ENCODE measurements at regions not wholly inside any gene's neighbourhood (a gene's known extent, or its start where the extent isn't known, plus 50 kb on each side); places are given as distances from the start of the nearest gene placed in this dataset.
"Not testable (repeated sequence)": the region's sequence is repeated elsewhere in the genome, so short reads cannot be mapped to it uniquely, and the experiment has no call there.

DNA sequence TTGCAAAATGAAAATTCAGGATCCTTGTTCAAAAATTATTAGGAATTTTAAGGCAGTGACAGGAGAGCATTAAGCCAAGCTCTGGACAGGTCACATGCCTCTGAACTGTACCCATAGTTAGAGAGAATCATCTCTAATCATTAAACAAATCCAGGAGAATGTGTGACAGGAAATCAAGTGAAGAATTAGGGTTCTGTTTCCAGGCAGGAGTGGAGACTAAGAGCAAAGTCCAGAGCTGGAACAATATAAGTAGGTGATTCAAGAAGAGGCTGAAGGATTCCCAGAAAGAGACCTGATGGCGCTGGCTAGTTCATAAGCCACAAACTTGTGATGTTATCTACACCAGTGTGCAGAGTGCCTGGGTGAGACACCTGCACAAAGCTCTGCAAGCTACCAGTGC is 104.6 kb upstream of the PRKG2 start:
- no peak for DNase-seq (ENCODE audit: extremely low read depth in 1 of 2, low read depth in 1 of 2)

DNA sequence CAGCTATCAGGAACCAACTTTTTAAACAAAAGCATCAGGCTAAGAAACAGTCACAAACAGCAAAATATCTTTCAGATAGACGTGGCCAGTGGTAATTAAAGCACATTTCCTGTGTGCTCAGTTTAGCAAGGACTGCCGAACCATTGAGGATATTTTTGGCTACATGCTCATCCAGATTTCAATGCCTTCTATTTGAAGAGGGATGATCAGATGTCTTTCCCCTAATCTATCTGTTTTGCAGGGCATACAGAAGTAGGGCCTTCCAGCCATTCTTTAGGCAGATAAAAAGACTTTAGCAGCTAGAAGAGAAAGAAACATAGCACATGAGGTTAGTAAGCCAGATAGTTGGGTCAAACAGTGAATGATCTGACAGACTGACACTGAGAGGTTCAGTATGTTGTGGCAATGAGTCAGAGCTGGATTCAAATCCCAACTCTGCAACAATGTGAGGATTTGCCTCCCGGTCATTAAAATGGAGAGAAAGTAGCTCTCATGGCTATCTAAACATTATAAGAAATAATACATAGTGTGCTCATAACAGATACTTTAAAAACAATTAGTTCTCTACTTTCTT is 100.0 kb upstream of the PRKG2 start:
- no peak for DNase-seq (ENCODE audit: extremely low read depth in 1 of 2, low read depth in 1 of 2)

DNA sequence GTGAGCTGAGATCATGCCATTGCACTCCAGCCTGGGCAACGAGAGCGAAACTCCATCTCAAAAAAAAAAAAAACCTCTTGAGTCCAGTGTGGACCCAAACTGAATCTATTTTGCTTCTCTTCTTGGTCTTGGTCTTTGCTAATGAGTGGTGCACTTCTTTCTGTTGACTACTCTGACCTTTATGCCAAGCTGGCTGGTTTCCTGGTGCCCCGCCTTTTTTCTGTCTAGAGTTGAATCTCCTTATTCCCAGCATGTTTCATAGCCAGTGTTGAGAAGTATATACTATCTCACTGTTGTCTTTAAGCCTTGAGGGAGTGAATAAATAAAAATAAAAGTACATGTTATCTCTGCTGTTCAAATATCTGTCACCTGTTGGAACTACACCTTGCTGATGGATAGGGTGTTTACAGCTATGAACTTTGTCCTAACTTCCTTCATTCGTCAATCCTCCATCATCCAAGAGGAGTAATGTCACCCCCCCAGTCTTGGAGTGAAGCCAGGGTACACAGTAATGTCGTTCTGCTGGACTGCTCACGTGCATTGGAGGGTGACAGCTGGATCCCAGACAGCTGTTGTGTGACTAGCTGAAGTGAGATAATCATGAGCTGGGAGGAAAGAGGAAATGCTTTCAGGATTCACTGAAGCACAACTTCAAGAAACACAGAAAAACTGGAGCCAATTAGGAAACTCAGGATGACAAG is 99.3 kb upstream of the PRKG2 start:
- DNase-seq (ENCODE audit: extremely low read depth in 1 of 2, low read depth in 1 of 2): no peak

DNA sequence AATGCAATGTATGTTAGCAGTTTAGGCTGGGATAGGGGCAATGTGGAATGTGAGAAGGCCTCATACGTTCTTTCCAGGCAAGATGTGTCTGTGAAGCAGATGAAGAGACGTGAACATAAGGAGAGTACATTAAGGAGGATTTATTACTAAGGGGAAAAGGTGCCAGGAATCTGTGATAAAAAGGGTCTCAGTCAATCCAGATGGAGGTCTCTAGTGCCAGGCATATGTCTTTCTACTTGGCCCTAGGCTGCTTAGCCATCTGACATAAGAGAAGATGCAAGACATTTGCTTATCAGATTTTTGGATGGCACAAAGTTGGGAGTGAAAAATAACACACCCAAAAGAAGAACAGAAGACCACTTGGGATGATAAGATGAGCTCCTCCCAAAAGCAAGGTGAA is 93.0 kb upstream of the PRKG2 start:
- no peak for DNase-seq (ENCODE audit: extremely low read depth in 1 of 2, low read depth in 1 of 2)

DNA sequence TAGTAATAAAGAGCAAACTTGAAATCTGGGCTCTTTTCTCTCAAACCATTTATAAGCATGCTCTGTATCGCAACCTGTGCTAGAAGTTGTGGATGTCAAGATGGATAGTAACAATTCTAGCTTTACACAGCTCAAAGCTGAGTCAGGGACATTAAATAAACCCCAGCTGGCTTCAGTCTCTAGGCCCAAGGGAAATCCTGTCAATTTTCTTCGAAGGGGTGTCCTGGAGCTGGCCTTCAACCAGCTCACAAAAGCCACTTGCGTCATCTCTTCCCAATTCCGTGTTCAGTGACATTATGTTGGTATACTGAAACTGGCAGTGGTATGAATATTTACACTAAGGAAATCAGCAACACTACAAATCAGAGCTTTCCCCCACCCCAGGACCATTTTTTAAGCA is 89.8 kb upstream of the PRKG2 start:
- no peak for DNase-seq (ENCODE audit: extremely low read depth in 1 of 2, low read depth in 1 of 2)

DNA sequence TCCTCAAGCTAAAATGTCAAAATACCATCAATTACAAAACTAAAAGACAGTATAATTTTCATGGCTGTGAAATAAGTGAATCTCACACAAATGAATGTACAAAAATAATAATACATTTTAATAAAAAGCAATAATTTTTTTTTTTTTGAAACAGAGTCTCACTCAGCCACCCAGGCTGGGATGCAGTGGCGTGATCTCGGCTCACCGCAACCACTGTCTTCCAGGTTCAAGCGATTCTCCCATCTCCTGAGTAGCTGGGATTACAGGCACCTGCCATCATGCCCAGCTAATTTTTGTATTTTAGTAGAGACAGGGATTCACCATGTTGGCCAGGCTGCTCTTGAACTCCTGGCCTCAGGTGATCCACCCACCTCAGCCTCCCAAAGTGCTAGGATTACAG is 85.3 kb upstream of the PRKG2 start:
- not testable (repeated sequence) for DNase-seq (ENCODE audit: extremely low read depth in 1 of 2, low read depth in 1 of 2)

DNA sequence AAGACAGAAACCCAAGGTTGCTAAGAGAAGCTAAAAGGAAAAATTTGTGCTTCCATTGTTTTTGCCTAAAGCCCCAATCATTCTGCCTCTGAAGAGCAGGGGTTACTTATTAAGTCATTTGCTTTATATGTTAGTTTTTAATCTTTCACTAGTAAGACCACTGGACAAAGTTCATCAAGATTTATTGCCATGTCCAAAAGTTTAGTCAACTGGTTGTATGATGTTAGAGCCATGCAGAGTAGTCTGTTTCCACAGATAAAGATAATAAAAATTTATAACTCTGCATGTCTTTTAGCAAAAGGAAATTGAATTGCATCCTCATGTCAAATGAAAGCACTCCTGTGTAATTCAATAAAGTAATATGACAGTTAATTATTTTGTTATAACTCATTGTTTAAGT is 75.8 kb upstream of the PRKG2 start:
- DNase-seq (ENCODE audit: extremely low read depth in 1 of 2, low read depth in 1 of 2): no peak

DNA sequence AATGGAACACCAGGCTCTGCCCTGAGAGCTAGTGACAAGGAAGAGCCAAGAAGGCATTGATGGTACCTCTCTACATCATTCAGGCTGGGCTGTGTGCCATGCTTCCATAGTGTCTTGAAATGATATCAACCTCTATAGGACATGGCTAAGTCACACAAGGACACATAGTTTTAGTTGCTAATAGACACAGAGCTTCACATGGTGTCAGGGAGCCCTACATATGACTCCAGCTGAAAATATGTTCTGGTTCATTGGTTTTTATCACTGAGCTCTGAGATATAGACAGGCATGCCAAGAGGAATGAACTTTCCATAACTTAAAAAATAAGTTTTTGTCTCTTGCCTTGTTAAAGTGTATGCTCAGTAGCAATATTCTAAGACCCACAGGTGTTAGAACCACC is 72.1 kb upstream of the PRKG2 start:
- no peak for DNase-seq (ENCODE audit: extremely low read depth in 1 of 2, low read depth in 1 of 2)

DNA sequence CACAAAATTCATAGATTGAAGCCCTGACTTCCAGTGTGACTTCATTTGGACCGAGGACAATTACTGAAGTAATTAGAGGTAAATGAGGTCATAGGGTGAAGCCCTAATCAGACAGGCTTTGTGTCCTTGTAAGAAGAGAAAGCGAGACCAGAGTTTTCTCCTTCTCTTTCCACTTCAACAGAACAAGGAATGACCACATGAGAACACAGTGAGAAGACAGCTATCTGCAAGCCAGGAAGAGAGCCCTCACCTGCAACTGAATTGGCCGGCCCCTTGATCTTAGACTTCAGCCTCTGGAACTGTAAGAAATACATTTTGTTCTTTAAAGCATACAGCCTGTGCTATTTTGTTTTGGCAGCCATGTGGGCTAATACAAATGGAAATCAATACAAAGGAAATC is 67.1 kb upstream of the PRKG2 start:
- no peak for DNase-seq (ENCODE audit: extremely low read depth in 1 of 2, low read depth in 1 of 2)

DNA sequence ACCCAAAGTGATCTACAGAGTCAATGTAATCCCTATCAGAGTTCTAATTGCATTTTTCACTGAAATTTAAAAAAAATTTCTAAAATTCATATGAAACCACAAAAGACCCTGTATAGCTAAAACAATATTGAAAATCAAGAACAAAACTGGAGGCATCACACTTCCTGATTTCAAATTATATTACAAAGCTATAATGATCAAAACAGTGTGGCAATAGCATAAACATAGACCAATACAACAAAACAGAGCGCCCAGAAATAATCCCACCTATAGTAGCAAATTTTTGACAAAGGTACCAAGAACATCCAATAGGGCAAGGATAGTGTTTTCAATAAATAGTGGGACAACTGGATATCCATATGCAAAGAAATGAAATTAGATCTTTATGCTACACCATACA is 59.4 kb upstream of the PRKG2 start:
- no peak for DNase-seq (ENCODE audit: extremely low read depth in 1 of 2, low read depth in 1 of 2)

DNA sequence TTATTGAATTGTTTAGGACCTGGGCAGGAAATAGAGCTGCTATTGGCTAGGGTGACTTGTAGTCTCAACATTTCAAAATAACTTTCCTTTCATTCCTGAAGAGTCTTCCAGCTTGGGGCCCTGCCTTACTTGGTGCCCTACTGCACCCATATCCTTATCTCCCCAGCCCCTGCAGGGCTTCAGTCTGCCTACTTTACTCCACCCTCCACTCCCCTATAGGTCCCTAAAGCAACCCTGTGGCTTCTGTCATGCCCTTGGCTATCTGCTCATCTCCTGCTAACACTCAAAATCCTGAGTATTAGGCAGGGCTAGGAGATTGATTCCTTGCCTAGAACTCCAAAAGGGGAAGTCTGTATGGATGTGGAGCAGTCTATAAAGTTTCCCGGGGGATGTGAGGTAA is 57.6 kb upstream of the PRKG2 start:
- no peak for DNase-seq (ENCODE audit: extremely low read depth in 1 of 2, low read depth in 1 of 2)

Measured in activated CD8-positive, alpha-beta memory T cell treated with anti-CD3 and anti-CD28 coated beads for 1 hour (primary cell).